ENCODE measurements at regions not wholly inside any gene's neighbourhood (a gene's known extent, or its start where the extent isn't known, plus 50 kb on each side); places are given as distances from the start of the nearest gene placed in this dataset.

DNA sequence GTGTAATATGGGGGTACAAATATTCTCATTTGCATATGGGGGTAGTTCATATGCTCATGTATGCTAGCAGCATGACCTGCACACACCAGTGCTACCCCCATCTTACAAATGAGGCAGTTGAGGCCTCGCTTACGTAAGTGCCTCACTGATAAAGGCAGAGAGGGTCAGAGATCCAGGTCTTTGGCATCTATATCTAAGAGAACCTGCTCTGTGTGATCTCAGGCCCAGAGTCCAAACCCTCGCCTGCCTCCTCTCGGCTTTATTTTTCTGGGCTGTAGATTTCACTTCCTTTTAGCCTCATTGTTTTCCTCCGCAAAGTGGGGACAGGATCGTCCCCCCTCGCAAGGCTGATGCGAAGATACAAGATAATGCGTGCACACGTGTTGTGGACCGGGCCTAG, 325.2 kb downstream of the MN1 start:
- no peak for DNase-seq (ENCODE audit: low read depth)

DNA sequence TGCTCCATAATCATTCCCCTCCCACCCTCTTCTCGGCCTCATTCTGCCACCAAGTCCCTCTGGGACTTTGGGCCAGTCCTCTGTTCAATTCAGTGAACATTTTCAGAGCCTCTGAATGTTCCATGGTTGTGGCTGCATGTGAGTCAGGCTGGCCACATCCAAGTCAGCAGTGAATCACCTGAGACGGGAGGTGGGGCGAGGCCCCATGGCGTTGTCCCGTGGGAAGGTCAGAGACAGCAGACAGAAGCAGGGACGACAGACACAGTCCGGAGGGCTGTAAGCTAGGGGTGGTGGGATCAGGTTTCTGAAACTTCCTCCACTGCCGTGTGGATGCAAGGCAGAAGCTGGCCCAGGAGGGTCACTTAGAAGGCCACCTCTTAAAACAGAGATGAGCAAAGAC, 324.8 kb downstream of the MN1 start:
- DNase-seq (ENCODE audit: low read depth): no peak

DNA sequence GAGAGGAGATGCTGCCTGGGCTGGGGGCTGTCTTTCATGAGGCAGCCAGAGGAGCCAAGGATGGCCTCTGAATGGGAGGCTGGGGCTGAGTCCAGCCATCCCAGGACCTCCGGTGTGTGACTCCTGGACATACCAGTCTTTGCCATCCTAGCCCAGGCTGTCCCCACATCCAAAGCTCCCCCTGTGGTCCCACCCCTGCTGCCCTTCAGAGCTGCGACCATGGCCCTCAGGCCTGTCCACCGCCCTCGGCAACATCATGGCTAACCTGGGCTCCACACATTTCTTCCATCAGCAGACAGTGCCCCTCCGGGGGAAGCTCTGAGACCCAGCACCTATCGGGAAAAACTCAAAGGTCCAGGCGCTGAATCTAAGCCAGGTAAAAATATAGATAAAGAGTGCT, 324.4 kb downstream of the MN1 start:
- DNase-seq (ENCODE audit: low read depth): no peak

DNA sequence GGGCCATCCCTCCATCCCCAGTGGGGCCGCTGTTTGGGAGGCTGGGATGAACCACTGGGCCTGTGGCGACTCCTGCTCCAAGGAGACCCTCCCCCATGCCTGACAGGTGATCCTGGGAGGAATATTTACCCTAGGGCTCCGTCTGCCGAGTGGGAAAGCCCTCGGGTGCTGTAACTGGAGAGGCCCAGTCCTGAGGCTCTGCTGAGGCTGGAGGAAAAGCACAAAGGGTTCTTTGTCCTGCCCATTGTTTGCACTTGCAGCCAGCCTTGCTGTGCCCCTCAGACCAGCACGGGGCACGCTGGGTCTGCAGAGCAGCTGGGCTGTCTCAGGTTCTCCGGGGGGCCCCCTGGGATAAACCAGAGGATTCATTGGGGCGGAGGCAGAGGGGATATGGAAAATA, 321.1 kb downstream of the MN1 start:
- DNase-seq (ENCODE audit: low read depth): no peak

DNA sequence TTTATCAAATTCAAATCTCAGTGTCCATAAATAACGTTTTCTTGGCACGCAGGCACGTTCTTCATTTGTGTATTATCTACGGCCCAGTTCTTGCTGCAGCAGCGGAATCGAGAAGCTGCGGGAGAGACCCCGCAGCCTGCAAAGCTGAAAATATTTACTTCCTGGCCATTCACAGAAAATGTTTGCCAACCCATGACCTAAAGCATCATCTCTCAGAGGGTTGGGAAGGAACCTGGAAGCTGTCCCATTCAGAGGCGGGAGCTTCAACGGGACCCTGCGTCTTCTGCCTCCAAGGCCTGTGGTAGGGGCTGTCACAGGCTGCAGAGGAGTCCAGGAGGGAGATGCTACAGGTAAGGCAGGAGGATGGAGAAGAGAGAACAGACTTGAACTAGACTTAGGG, 319.2 kb downstream of the MN1 start:
- DNase-seq (ENCODE audit: low read depth): no peak

DNA sequence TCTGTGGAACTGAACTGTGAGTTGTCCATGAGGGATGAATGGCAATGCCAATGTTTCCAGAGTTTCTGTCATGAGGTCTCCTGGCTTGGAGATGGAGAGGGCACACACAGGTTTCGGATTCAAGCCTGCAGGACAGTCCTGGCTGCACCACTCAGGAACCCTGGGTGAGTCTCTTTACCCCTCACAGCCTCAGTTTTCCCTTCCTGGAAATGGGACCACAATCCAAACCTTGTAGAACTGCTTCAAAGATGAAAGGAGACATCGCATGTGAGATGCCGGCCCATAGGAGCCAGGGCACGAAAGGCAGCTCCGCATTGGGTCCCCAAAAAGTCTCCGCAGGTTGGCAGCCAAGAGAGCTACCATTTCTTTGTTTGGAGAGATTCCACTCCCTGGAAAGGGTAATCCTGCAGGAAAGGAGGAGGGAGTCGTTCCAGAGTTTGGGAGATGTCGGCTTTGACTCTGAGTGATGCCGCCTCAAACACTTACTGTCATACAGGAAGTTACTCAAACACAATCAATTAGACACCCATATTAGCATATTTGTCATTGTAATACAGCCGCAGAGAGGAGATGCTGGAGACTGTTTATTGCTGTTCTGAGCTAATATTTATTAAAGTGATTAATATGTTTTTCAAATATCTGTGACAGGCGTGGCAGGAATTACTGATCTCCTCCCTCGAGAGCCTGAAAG, 318.3 kb downstream of the MN1 start:
- DNase-seq (ENCODE audit: low read depth): no peak

DNA sequence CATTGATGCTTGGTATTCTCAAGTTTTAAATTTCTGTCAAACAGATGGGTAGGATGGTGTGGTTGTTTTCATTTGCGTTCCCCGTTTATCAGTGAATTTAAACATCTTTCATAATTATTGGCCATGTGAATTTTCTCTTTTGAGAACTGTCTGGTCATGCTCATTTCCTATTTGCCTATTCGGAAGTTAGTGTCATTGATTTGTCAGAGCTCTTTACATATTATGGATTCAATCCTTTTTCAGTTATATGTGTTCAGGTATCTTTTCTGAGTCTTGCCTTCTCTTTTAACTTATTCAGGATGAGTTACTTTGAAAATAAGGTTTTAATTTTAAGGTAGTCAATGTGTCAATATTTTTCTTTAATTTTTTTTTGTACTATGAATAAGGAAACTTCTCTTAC, 315.7 kb downstream of the MN1 start:
- no peak for DNase-seq (ENCODE audit: low read depth)

DNA sequence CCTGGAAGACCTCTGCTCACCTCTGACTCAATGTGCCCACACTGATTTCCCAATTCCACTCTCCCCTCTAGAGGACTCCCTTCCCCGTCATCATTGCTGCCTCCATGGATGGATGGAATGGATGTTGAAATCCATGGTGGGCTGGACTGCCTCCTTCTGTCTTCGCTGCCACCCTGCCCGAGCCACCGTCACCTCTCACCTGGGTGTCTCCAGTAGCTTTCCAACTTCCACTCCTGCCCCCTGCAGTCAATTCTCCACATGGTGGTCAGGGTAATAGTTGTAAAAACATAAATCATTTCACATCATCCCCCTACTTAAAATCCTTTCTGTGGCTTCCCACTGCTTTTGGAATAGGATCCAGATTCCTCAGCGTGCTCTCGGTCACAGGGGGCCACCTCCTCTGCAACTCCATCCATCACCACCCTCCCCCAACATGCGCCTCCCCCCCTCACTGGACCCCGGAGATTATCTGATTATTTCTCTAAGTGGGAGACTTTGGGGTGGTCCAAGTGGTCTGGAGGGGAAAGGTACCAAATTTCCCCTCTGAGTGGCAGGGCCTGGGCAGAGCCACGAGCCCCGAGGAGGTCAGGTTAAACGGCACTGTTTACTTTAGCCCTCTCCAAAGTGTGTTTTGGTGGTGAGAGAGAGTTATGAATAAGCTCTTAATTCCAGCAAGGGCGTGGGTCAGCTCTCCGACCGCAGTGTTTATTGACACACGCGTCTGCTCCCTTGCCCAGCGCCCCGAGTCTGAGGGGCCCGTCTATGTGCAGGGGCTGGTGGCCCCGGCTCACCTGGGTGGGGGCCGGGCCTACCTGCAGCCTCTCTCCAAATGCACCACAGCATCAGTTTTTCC, 313.7 kb downstream of the MN1 start:
- DNase-seq (ENCODE audit: low read depth): no peak

DNA sequence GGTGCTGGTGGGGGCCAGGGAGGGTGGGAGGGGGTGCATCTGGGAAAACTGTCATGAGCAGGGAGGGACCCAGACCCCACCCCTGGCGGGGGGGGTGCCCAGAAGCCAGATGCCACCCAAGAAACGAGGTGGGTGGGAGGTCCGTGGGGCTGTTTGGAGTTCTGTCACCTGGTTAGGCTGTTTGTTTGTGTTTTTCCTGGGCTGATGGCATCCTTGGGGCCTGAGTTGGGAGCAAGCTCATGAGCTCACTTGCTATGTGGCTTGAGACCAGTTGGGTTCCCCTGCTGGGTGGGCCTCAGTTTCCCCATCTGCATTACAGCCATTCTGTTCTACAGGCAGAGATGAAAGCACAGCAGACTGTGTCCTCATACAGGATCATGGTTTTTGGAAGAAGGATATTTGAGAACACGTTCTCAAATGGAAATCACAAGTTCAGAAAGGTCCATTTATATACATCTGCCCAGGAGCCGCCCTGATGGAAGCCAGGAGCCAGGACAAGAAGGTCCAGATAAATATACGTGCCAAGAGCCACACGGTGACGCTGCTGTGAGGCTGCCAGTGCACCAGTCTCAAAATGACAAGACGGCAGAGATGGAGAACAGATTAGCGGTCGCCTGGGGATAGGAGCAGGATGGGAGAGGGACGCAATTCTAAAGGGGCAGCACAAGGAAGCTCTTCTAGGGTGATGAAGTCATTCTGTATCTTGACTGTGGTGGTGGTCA, 312.9 kb downstream of the MN1 start:
- DNase-seq (ENCODE audit: low read depth): no peak

DNA sequence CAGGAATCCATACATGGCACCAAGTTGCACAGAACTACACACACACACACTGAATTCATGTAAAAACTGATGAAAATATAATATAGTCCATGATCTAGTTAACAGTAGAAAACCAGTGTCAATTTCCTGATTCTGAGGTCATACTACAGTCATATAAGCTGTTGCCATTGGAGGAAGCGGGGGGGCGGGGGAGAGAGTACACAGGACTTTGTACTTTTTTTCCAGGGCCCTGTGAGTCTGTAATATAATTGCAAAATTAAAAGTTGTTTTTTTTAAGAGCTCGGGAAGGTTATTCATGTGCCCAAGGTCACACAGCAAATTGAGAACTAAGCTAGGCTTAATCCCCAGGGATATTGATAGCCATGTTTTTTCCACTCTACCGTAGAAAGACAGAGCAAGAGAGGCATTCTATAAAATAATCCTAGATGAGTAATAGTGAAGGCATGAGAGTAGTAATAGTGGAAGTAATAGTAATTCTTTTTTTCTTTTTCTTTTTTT, 312.3 kb downstream of the MN1 start:
- no peak for DNase-seq (ENCODE audit: low read depth)

DNA sequence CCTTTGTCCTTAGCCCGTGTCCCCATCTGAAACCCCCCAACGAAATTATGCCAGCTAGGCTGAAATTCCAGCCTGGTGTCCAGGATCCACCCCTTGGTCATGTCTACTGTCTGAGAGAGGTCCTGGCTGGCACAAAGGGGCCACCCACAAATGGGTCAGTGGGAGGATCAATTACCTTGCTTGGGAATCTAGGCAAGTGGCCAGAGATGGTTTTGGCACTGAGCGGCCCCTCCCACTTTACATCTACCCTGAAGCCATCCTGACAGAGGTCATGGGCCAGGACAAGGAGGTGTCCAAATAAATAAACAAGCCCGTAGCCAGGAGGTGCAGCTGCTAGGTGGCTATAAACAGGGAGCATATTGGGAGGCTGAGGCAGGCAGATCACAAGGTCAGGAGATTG, 311.5 kb downstream of the MN1 start:
- no peak for DNase-seq (ENCODE audit: low read depth)

DNA sequence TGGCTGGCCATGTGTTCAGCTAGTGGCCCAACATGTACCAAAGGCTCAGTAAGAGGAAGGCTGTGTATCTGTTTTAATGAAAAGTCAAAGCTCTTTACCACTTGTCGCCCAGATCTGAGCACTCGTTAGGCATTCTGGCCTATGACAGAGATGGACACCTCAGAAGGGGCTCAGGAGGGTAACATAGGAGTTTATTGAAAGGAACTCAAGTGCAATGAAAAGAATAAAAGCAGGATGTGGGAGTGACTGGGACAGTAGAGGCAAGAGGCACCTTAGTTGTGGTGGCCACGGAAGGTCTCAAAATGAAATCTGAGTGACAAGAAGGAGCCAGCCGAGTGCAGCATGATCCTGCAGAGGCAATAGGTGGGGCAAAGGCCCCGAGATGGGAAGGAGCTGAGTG, 309.7 kb downstream of the MN1 start:
- DNase-seq (ENCODE audit: low read depth): no peak

DNA sequence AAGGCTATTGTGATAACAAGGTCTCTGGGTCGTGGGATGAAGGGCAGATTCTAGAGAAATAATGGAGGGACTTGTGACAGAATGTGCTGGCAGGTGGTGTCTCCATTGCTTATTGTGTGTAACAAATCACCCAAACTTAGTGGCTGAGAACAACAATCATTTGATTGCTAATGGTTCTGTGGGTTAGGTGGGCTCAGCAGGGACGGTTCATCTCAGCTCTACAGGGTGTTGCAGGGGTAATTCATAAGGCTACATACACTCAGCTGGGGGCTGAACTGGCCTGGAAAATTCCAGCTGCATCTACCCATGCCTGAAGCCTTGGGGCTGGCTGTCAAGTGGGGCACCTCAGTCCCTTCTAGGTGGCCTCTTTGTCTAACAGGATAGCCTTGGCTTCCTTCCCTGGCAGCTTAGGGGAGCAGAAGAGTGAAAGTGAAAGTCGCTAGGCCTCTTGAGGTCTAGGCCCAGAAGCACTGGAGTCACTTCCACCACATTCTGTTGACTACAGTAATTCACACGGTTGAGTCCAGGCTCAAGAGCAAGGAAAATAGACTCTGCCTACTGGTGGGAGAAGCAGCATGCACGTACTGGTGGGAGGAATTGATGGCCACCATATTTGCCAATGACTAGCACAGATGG, 308.9 kb downstream of the MN1 start:
- DNase-seq (ENCODE audit: low read depth): no peak

DNA sequence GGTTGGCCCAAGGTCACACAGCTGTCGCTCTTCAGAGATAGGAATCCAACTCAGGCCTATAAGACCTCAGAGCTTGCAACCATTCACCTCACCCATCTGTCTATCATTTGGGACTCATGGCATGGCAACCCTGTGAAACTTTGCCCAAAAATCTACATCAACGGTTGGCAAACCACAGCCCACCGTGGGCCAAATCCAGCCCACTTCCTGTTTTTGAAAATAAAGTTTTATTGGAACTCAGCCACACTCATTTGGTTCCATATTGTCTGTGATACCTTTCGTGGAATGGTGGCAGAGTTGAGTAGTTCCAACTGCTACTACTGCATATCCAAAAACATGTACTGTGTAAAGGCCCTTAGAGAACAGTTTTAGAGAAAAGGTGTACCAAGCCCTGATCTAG, 307.8 kb downstream of the MN1 start:
- DNase-seq (ENCODE audit: low read depth): no peak

DNA sequence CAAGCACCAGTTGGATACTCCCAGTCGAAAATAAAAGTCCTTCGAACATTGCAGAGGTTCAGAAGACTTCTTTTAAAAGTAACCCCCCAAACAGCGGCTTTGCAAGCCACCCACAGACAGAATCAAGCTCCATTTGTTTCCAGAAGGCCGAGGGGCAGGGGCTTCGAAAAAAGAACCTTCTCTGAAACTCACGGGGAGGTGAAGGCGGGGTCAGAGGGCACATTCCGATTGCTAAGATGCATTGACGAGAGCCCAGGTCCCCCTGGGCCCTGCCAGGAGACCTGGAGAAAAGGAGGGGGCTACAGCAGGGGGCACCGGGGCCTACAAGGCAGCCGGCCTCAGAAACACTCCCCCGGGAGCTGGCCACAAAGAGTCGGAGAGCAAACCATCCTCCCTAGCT, 306.8 kb downstream of the MN1 start:
- no peak for DNase-seq (ENCODE audit: low read depth)

DNA sequence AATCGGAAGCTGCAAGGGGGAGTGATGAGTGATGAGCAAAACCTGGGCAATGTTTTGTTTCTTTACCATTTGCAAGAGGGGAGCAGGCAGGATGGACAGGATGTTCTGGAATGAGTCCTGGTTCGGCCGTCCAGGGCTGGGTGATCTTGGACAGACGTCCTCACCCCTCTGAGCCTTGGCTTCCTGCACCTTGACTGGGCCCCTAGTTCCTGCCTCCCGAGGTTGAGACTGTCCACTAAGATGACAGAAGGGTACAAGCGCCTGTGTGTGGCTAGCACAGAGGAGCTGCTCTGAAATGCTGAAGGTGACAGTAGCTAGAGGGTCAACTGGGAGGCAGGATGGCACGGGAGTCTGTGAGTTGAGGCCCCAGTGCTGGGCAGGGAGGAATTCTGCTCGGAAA, 306.2 kb downstream of the MN1 start:
- no peak for DNase-seq (ENCODE audit: low read depth)

DNA sequence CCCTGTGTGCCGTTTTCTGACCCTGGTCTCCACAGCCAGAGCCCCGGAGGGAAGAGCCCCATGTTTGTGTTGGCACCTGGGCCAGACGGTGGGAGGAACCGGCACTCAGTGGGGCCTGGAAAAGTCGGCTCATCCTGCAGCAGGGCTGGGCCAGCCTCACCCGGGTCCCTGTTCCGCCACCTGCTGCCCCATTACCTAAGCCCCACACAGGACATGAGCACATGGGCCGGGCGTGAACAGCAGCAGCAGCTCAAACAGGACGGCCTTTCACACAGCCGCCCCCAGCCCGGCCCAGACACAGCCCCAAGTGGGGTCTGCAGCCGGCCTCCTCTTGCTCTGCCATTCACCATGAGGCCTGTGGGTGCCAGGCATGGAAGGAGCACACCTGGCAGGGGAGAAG, 302.4 kb downstream of the MN1 start:
- no peak for DNase-seq (ENCODE audit: low read depth)

DNA sequence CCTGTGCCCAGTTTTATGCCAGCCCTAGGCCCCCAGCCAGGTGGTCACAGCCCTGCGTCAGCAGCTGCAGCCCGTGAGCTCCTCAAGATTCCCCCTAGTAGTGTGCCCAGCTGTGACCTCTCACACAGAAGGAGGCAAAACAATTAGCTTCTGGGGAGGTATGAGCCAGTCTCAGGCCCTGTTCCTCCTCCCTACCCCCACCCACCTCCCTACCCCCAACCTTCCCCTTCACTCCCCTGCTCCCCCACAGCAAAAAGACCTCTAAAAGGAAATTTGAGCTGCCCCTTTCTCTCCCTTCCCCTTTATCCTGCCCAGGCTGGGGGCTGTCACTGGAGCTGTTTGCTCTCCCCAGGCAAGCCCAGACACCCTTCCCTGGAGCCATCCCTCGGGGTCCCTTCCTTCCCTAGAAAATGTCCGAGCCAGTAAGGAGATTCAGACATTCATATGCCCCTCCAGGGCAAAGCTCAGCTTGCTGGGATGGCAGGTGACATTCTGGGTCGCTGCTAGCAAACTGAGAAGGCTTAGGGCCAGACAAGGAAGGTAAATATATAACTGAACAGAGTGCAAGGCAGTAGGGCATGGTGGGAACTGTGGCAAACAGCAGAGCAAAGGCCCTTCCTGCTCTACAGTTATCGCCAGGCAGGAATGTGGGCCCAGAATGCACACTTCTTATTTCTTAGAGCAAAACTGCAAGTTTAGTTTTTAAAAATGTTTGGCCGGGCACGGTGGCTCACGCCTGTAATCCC, 300.2 kb downstream of the MN1 start:
- DNase-seq (ENCODE audit: low read depth): no peak

DNA sequence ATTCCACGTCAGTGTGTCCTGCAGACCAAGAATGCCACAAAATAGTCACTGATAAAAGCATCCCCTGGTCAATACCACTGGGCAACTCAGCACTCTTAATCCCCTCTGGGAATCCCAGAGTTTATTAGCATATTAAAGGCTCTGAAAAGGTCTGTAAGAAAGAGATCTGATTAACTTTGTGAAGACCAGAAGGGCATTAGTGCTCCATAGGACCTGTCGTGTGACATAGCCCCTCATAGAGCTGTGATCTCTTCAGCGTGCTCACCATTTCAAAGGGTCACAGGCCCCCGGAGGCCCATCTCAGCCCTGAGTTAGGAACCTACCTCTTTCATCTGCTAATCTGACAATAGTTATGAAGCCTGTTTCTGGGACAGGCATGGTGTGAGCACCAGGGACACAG, 299.2 kb downstream of the MN1 start:
- no peak for DNase-seq (ENCODE audit: low read depth)

DNA sequence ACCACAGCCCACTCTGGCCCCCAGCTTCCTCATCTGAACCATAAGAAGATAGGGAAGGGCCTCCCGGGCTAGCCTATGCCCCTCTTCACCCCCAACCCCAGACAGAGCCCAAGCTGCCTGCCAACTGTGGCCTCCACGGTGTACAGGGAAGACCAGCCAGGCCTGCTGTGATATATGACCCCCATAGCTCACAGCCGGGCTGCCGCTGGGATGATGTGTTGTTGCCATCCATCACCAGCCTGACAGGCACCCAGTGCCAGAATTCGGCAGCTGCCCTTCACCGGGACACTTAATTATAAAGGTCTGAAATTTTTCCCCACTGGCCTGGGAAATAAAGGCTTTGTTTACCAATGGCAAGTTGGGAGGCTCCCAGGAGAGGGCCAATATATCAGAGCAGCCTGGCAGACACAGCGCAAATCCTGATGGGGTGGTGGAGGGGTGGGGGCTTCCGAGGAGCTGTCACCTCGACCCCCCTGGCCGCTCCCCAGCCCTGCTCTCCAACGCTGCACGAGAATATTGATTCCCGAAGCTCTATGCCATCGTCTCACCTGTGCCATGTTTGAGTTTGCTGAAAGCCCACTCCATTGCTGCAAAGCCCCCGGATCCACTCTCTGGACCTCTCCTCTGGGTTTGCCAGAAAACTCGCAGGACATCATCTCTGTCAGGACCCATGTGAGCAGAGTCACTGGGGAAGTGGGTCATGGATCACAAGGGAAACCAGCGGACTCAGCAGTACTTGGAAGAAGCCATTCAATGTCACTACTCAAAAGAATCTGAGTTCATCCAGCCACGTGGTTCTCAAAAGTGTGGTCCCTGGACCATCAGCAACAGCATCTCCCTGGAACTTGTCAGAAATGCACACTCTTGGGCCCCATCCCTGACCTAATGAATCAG, 296.9 kb downstream of the MN1 start:
- DNase-seq (ENCODE audit: low read depth): no peak

DNA sequence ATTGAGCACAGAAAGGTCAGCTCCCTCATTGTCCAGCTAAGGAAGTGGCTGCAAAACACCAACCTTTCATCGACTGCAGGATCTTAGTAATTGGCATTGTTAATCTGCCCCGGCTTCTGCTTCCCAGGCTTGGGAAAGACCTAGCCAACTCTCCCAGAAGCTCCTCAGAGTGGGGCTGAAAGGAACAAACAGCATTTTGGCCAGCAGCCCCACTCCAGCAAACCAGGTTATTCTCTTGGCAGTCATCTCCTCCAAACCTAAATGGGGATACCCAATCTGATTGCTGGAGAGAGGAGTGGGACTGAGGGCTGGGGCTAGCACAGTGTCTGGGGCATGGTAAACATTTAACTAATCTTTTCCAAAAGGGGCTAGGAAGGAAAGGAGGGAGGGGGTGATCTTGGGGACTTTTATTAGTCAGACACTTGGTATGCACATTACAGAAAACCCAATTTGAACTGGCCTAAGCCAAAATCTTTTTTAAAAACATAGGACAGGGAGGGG, 294.4 kb downstream of the MN1 start:
- DNase-seq (ENCODE audit: low read depth): no peak

Data from activated T-cell treated with anti-CD3 and anti-CD28 coated beads for 24 hours (primary cell).